Esophagus muscularis mucosa (tissue), 4 donors: ENCODE measurements at regions not wholly inside any gene's neighbourhood (a gene's known extent, or its start where the extent isn't known, plus 50 kb on each side); places are given as distances from the start of the nearest gene placed in this dataset.

Experiments
- DNase-seq: peaks from one replicate; pipeline ENCODE4 v3.0.0-alpha.2; 2017; ENCODE audit errors: extremely low spot score
- H3K27ac ChIP-seq, 4 donors: fragments of 200-600 bp; sonication (generic); replicated peaks in 1 of 4; 1 replicate in 3 of 4; 2 replicates in 1 of 4; pipeline ENCODE4 v1.5.1; 2016 to 2019; ENCODE audit warnings: mild to moderate bottlenecking in 1 of 4
- H3K27me3 ChIP-seq, 4 donors: fragments of 200-600 bp; sonication (generic); one replicate each; pipeline versions ENCODE4 v1.5.1 to v1.6.0; 2016 to 2019
- H3K36me3 ChIP-seq, 4 donors: fragments of 200-600 bp; sonication (generic); one replicate each; pipeline ENCODE4 v1.5.1; 2016 to 2019
- H3K4me1 ChIP-seq, 4 donors: fragments of 200-600 bp; sonication (generic); one replicate each; pipeline ENCODE4 v1.5.1; 2016 to 2019
- H3K4me3 ChIP-seq, 4 donors: fragments of 200-600 bp; sonication (generic); 1 replicate in 2 of 4; 2 replicates in 2 of 4; pipeline ENCODE4 v1.5.1; 2016 to 2019; ENCODE audit warnings: mild to moderate bottlenecking in 4 of 4, moderate library complexity in 1 of 4
- H3K9me3 ChIP-seq, 4 donors: fragments of 200-600 bp; sonication (generic); 1 replicate in 3 of 4; 2 replicates in 1 of 4; pipeline ENCODE4 v1.5.1; 2016 to 2019
- CTCF ChIP-seq, 3 experiments: fragments of 200-600 bp in 2 of 3; fragments of 450-650 bp in 1 of 3; sonication (generic) in 2 of 3; IDR thresholded peaks; one replicate each; pipeline ENCODE4 v1.5.1; 2017 to 2019; ENCODE audit warnings: antibody characterized with exemption in 3 of 3, mild to moderate bottlenecking in 2 of 3, moderate library complexity in 1 of 3
- EP300 ChIP-seq: sonication (generic); formaldehyde crosslinking; IDR thresholded peaks from one replicate; pipeline ENCODE4 v1.6.1; 2017; ENCODE audit warnings: antibody characterized with exemption
- POLR2A ChIP-seq: fragments of 450-650 bp; IDR thresholded peaks from one replicate; pipeline ENCODE4 v1.6.1; 2017; ENCODE audit warnings: antibody characterized with exemption, moderate library complexity, mild to moderate bottlenecking, low read depth
- POLR2AphosphoS5 ChIP-seq, 2 donors: sonication (generic); formaldehyde crosslinking; IDR thresholded peaks; one replicate each; pipeline ENCODE4 v1.6.1; 2017; ENCODE audit warnings: antibody characterized with exemption in 2 of 2
- WGBS: methylation state at CpG from one replicate; pipeline ENCODE4 v1.1.5; 2018; 5-methylcytosine and 5-hydroxymethylcytosine counted together
- intact Hi-C: fragments of 100-400 bp; cut with DNase I; formaldehyde crosslinking; loops from one replicate; pipeline ENCODE4 v1.15.1; 2023

DNA sequence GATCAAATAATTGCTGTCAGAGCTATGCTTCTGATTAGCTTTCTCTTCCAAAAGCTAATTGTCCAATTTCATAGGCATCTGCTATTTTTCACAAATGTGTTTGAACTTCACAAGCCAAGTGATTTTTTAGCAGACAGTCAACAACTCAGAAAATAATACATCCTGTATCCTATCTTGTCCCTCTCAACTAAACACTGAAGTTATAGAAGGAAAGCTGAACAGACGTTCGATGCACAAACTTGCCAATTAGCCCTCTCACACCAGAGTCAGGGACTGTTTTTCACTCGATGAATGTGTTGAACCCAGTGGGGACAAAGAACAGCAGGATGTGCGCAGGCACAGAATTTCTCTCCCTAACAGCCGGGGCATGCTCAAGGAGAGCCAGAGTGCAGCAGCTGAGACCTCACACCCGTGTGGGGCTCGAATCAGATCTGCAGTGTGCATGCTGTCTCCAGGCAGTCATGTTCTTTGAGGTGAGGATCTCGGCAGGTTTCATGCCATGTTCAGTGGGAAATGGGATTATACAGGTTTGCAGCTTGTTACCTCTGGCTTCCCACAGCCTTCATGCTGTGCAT lies 246.7 kb upstream of the SDK2 start:
- peaks cover 0 to 19% (median 0%) of the 10 kb centered on the region in 4 donors for H3K27me3 ChIP-seq
- H3K9me3 ChIP-seq = peaks cover 0 to 16% (median 2%) of the 10 kb centered on the region in 4 donors
- no peak overlapping the region for H3K4me3 ChIP-seq
- intact Hi-C loops = no loop called here
- TF ChIP-seq POLR2AphosphoS5 (IDR thresholded peaks at IDR 0.05) (no peak), EP300 (no peak), POLR2A (no peak), CTCF (IDR thresholded peaks at IDR 0.05) (no peak)
- H3K27ac ChIP-seq = no peak overlapping the region
- WGBS = 75% methylated on average over 8 of the region's 8 CpGs
- H3K4me1 ChIP-seq = no peaks in the 10 kb centered on the region
- DNase-seq = no peak
- no peaks in the 10 kb centered on the region for H3K36me3 ChIP-seq

GRCh38 chr17:73895157-73895556 lies 250.9 kb upstream of the SDK2 start:
- 76% methylated on average over 6 of the region's 6 CpGs for WGBS
- H3K4me3 ChIP-seq = no peak overlapping the region
- H3K27ac ChIP-seq = no peak overlapping the region
- DNase-seq = no peak
- peaks cover 0 to 16% (median 2%) of the 10 kb centered on the region in 4 donors for H3K9me3 ChIP-seq
- no peaks in the 10 kb centered on the region for H3K4me1 ChIP-seq
- intact Hi-C loops = no loop called here
- H3K36me3 ChIP-seq = no peaks in the 10 kb centered on the region
- TF ChIP-seq EP300 = no peak
- TF ChIP-seq CTCF (IDR thresholded peaks at IDR 0.05) = no peak
- no peak for TF ChIP-seq POLR2AphosphoS5 (IDR thresholded peaks at IDR 0.05)
- TF ChIP-seq POLR2A = no peak
- peaks cover 0 to 57% (median 2%) of the 10 kb centered on the region in 4 donors for H3K27me3 ChIP-seq

DNA sequence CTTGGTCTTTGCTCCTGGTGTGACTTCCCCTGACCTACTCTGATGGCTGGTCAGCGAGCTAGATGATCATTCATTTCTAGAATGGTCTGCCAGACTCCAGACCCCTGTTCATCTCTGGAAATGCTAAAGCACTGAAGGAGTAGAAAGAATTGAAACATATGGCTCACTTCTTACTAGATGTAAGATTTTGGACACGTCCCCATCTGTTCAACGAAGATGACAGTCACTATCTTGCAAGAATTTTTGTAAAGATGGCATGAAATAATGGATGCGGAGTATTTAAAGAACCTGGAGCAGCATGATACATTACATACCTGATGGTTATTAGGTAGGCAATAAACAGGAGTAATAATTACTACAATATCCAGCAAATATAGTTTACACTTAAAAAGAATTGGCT lies 252.7 kb upstream of the SDK2 start:
- Histone ChIP-seq H3K27ac (no peak overlapping the region), H3K36me3 (no peaks in the 10 kb centered on the region), H3K27me3 (peaks cover 0 to 70% (median 13%) of the 10 kb centered on the region in 4 donors), H3K9me3 (peaks cover 0 to 15% (median 2%) of the 10 kb centered on the region in 4 donors), H3K4me3 (no peak overlapping the region), H3K4me1 (peaks cover 5 to 7% (median 7%) of the 10 kb centered on the region in 4 donors)
- intact Hi-C loops = no loop called here
- no peak for TF ChIP-seq POLR2AphosphoS5 (IDR thresholded peaks at IDR 0.05)
- TF ChIP-seq POLR2A = no peak
- no peak for TF ChIP-seq EP300
- no peak for TF ChIP-seq CTCF (IDR thresholded peaks at IDR 0.05)
- DNase-seq = no peak
- WGBS = 69% methylated on average over 4 of the region's 4 CpGs

DNA sequence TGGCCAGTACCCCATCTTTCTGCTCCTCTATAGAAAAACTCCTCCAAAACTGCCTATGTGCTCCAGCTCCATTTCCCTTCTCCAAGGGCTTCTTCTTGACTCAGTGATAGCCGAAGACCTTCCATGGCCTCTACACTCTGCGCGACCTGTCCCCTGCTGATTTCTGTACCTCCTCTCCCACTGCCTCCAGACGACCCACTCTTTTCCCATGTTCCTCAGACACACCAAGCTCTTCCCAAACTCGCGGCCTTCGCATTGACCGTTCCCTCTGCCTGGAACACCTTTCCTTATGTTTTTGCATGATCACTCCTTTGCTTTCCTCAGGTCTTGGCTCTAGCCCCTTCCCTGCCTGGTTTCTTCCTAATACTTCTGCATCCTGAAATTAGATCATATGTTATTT lies 255.6 kb upstream of the SDK2 start:
- no peak for DNase-seq
- H3K27me3 ChIP-seq = peaks cover 0 to 89% (median 25%) of the 10 kb centered on the region in 4 donors
- no peaks in the 10 kb centered on the region for H3K36me3 ChIP-seq
- no peak for TF ChIP-seq POLR2A
- TF ChIP-seq POLR2AphosphoS5 (IDR thresholded peaks at IDR 0.05) = no peak
- no peak for TF ChIP-seq CTCF (IDR thresholded peaks at IDR 0.05)
- no peak for TF ChIP-seq EP300
- intact Hi-C loops = no loop called here
- WGBS = 94% methylated on average over 8 of the region's 8 CpGs
- peaks cover 8 to 15% (median 14%) of the 10 kb centered on the region in 4 donors for H3K4me1 ChIP-seq
- no peak overlapping the region for H3K27ac ChIP-seq
- no peak overlapping the region for H3K4me3 ChIP-seq
- no peaks in the 10 kb centered on the region for H3K9me3 ChIP-seq

DNA sequence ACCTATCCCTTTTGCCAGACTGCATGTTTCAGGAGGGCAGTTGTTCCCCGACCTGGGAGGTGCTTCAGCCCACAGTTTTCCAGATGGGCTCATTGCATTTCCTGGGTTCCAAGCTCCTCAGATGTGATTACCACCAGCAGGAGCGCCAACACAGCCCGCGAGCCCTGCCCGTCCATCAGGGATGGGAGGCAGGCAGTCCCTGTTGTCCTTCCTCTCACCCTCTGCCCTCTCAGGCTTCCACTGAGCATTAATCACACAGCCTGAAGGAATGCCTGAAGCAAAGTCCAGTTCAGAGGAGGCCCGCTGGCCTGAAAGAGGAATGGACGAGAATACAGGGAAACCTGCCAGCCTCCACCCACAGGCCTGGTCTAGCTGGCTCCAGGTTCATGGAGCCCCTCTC lies 256.3 kb upstream of the SDK2 start:
- Histone ChIP-seq H3K36me3 (no peaks in the 10 kb centered on the region), H3K27ac (no peak overlapping the region), H3K27me3 (peaks cover 0 to 94% (median 25%) of the 10 kb centered on the region in 4 donors), H3K4me3 (no peak overlapping the region), H3K9me3 (no peaks in the 10 kb centered on the region), H3K4me1 (peaks cover 8 to 15% (median 14%) of the 10 kb centered on the region in 4 donors)
- 51% methylated on average over 7 of the region's 7 CpGs for WGBS
- no peak for TF ChIP-seq EP300
- TF ChIP-seq CTCF (IDR thresholded peaks at IDR 0.05) = no peak
- no peak for TF ChIP-seq POLR2AphosphoS5 (IDR thresholded peaks at IDR 0.05)
- TF ChIP-seq POLR2A = no peak
- intact Hi-C loops = no loop called here
- no peak for DNase-seq
